CD8-positive, alpha-beta memory T cell (primary cell): ENCODE measurements at regions not wholly inside any gene's neighbourhood (a gene's known extent, or its start where the extent isn't known, plus 50 kb on each side); places are given as distances from the start of the nearest gene placed in this dataset.

Source experiments
- CTCF ChIA-PET: fragments of 350-600 bp; sonication (Branson Sonifier 250); formaldehyde crosslinking; loops from one replicate; lab custom pipeline; 2021; ENCODE audit warnings: antibody characterized with exemption; lab: Charles Lee
- POLR2A ChIA-PET: fragments of 350-600 bp; sonication (Branson Sonifier 250); formaldehyde crosslinking; loops from one replicate; lab custom pipeline; 2021; ENCODE audit warnings: antibody characterized with exemption; lab: Charles Lee
- DNase-seq, 5 donors: peaks; one replicate each; pipeline versions ENCODE4 v3.0.0 to v3.0.0-alpha.2; 2020 to 2022; ENCODE audit warnings: mixed read lengths in 1 of 5
- H3K27ac ChIP-seq: one replicate; pipeline ENCODE4 v1.7.0; 2013; ENCODE audit warnings: low read depth, mild to moderate bottlenecking, low read length, moderate library complexity
- H3K27me3 ChIP-seq: 2 replicates; pipeline ENCODE4 v1.7.0; 2013; ENCODE audit warnings: low read length, mild to moderate bottlenecking; ENCODE audit not compliant: insufficient read depth, poor library complexity, severe bottlenecking
- H3K36me3 ChIP-seq: 2 replicates; pipeline ENCODE4 v1.7.0; 2013; ENCODE audit warnings: mild to moderate bottlenecking, low read length, moderate library complexity; ENCODE audit not compliant: insufficient read depth
- H3K4me1 ChIP-seq: 2 replicates; pipeline ENCODE4 v1.7.0; 2013; ENCODE audit warnings: mild to moderate bottlenecking, low read length, moderate library complexity; ENCODE audit not compliant: insufficient read depth
- H3K4me3 ChIP-seq: 2 replicates; pipeline ENCODE4 v1.7.0; 2013; ENCODE audit warnings: mild to moderate bottlenecking, low read length
- H3K9me3 ChIP-seq: 2 replicates; pipeline ENCODE4 v1.7.0; 2013; ENCODE audit warnings: mild to moderate bottlenecking, low read length
- H3K27ac Mint-ChIP-seq, 8 donors: one replicate each; pipeline ENCODE4 v1.8.0; 2020 to 2021; ENCODE audit warnings: mixed read lengths in 8 of 8, mild to moderate bottlenecking in 6 of 8, inconsistent platforms in 3 of 8, moderate library complexity in 3 of 8
- H3K27me3 Mint-ChIP-seq, 2 donors: one replicate each; pipeline ENCODE4 v1.8.0; 2020 to 2021; ENCODE audit warnings: mixed read lengths in 2 of 2, mild to moderate bottlenecking in 1 of 2, moderate library complexity in 1 of 2
- H3K36me3 Mint-ChIP-seq, 3 donors: one replicate each; pipeline ENCODE4 v1.8.0; 2020 to 2021; ENCODE audit warnings: mixed read lengths in 3 of 3, inconsistent platforms in 1 of 3, mild to moderate bottlenecking in 1 of 3
- H3K4me1 Mint-ChIP-seq, 3 donors: one replicate each; pipeline ENCODE4 v1.8.0; 2020 to 2021; ENCODE audit warnings: mixed read lengths in 3 of 3, inconsistent platforms in 1 of 3, mild to moderate bottlenecking in 1 of 3
- H3K4me3 Mint-ChIP-seq, 7 donors: one replicate each; pipeline ENCODE4 v1.8.0; 2020 to 2021; ENCODE audit warnings: mixed read lengths in 7 of 7, mild to moderate bottlenecking in 6 of 7, moderate library complexity in 4 of 7, inconsistent platforms in 2 of 7
- H3K9me3 Mint-ChIP-seq, 5 donors: one replicate each; pipeline ENCODE4 v1.8.0; 2020 to 2022; ENCODE audit warnings: mixed read lengths in 5 of 5, mild to moderate bottlenecking in 3 of 5, moderate library complexity in 2 of 5, inconsistent platforms in 1 of 5

- Mint-ChIP-seq H3K36me3 (peaks cover 0 to 12% (median 0%) of the 10 kb centered on the region in 3 donors), H3K4me1 (peaks cover 7 to 14% (median 14%) of the 10 kb centered on the region in 3 donors), H3K4me3 (no peak overlapping the region), H3K27me3 (peaks cover 0 to 3% of the 10 kb centered on the region in 2 donors), H3K9me3 (peaks cover 0 to 4% (median 0%) of the 10 kb centered on the region in 5 donors), H3K27ac (peak overlapping the region in 2 of 8 donors; percentile 28 to 84)
- CTCF ChIA-PET, result no interaction called here
- POLR2A ChIA-PET, result no interaction called here
- H3K4me3 ChIP-seq, result no peak overlapping the region
- H3K36me3 ChIP-seq, result no peaks in the 10 kb centered on the region
- H3K27me3 ChIP-seq, result no peaks in the 10 kb centered on the region
- no peaks in the 10 kb centered on the region for H3K4me1 ChIP-seq
- no peak for DNase-seq
- no peaks in the 10 kb centered on the region for H3K9me3 ChIP-seq
- no peak overlapping the region for H3K27ac ChIP-seq
These were observed 110.7 kb upstream of the SPRY2 start for GRCh38 chr13:80451641-80452040.

GRCh38 chr13:80450386-80450785, 109.5 kb upstream of the SPRY2 start:
- Histone ChIP-seq H3K36me3 (no peaks in the 10 kb centered on the region), H3K27ac (no peak overlapping the region), H3K4me1 (no peaks in the 10 kb centered on the region), H3K9me3 (no peaks in the 10 kb centered on the region), H3K27me3 (no peaks in the 10 kb centered on the region), H3K4me3 (no peak overlapping the region)
- peaks cover 0 to 7% (median 0%) of the 10 kb centered on the region in 3 donors for H3K36me3 Mint-ChIP-seq
- DNase-seq, result no peak
- H3K4me1 Mint-ChIP-seq, result peaks cover 7 to 14% (median 14%) of the 10 kb centered on the region in 3 donors
- H3K27ac Mint-ChIP-seq, result peak overlapping the region in 1 of 8 donors; percentile 20
- H3K4me3 Mint-ChIP-seq, result no peak overlapping the region
- H3K9me3 Mint-ChIP-seq, result peaks cover 0 to 4% (median 0%) of the 10 kb centered on the region in 5 donors
- ChIA-PET POLR2A (no interaction called here), CTCF (no interaction called here)
- H3K27me3 Mint-ChIP-seq, result peaks cover 0 to 3% of the 10 kb centered on the region in 2 donors

DNA sequence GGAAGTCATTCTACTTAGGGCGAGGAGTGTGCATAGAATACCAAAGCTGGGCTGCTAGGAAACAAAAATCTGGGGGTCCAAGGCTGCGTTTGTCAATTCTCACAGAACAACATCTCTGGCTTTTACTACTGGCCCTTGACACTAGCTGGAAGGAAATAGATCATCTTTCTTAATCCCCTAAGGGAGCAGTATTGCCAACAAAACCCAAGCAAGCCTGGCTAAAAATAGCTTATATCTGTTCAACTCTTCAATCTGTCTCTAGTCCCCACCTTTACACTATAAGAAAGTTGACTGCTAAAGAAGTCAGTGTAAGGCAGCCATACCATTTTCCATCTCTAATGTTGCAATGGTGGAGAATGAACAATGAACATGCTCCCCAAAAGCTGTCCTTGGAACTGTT, 107.8 kb upstream of the SPRY2 start:
- Mint-ChIP-seq H3K9me3 (peaks cover 0 to 4% (median 0%) of the 10 kb centered on the region in 5 donors), H3K4me1 (peaks cover 9 to 18% (median 18%) of the 10 kb centered on the region in 3 donors), H3K27me3 (peaks cover 0 to 3% of the 10 kb centered on the region in 2 donors), H3K27ac (no peak overlapping the region), H3K4me3 (no peak overlapping the region), H3K36me3 (peaks cover 0 to 7% (median 0%) of the 10 kb centered on the region in 3 donors)
- no peaks in the 10 kb centered on the region for H3K4me1 ChIP-seq
- H3K27me3 ChIP-seq, result no peaks in the 10 kb centered on the region
- CTCF ChIA-PET, result no interaction called here
- DNase-seq, result no peak
- no peak overlapping the region for H3K27ac ChIP-seq
- no peaks in the 10 kb centered on the region for H3K36me3 ChIP-seq
- H3K4me3 ChIP-seq, result no peak overlapping the region
- H3K9me3 ChIP-seq, result no peaks in the 10 kb centered on the region
- POLR2A ChIA-PET, result no interaction called here

DNA sequence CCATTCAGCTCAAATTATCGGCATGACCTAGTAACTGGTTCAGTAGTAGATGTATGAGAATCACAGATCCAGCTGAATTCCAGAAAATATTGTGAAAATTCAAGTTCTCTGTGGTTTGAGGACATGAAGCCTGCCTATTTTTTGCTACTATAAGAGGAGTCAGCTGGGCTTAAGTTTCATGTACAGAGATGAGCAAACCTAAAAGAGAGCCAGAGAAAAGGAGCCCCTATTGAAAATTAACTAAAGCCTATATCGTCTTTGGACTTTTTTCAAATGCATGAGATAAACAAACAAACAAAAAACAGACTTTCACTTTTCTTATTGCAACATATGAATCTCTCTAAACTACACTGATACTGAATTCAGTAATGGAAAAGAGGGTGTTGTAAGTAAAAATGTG, 106.8 kb upstream of the SPRY2 start:
- Histone ChIP-seq H3K27ac (no peak overlapping the region), H3K4me3 (no peak overlapping the region), H3K36me3 (no peaks in the 10 kb centered on the region), H3K9me3 (no peaks in the 10 kb centered on the region), H3K27me3 (no peaks in the 10 kb centered on the region), H3K4me1 (no peaks in the 10 kb centered on the region)
- Mint-ChIP-seq H3K4me1 (peaks cover 9 to 19% (median 17%) of the 10 kb centered on the region in 3 donors), H3K36me3 (peaks cover 0 to 7% (median 0%) of the 10 kb centered on the region in 3 donors), H3K4me3 (no peak overlapping the region), H3K9me3 (peaks cover 0 to 9% (median 0%) of the 10 kb centered on the region in 5 donors), H3K27ac (no peak overlapping the region), H3K27me3 (peaks cover 0 to 3% of the 10 kb centered on the region in 2 donors)
- no peak for DNase-seq
- CTCF ChIA-PET, result no interaction called here
- POLR2A ChIA-PET, result no interaction called here

- Mint-ChIP-seq H3K9me3 (peaks cover 0 to 5% (median 0%) of the 10 kb centered on the region in 5 donors), H3K27ac (peak overlapping the region in 1 of 8 donors; percentile 73), H3K4me1 (peaks cover 3 to 12% (median 12%) of the 10 kb centered on the region in 3 donors), H3K27me3 (no peaks in the 10 kb centered on the region), H3K36me3 (peaks cover 0 to 2% (median 0%) of the 10 kb centered on the region in 3 donors), H3K4me3 (peak overlapping the region in 1 of 7 donors; percentile 44)
- ChIA-PET POLR2A (no interaction called here), CTCF (no interaction called here)
- Histone ChIP-seq H3K36me3 (no peaks in the 10 kb centered on the region), H3K27me3 (no peaks in the 10 kb centered on the region), H3K4me3 (no peak overlapping the region), H3K9me3 (no peaks in the 10 kb centered on the region), H3K27ac (no peak overlapping the region), H3K4me1 (no peaks in the 10 kb centered on the region)
- DNase-seq, result no peak
These were observed 103.5 kb upstream of the SPRY2 start for GRCh38 chr13:80444240-80445015.

DNA sequence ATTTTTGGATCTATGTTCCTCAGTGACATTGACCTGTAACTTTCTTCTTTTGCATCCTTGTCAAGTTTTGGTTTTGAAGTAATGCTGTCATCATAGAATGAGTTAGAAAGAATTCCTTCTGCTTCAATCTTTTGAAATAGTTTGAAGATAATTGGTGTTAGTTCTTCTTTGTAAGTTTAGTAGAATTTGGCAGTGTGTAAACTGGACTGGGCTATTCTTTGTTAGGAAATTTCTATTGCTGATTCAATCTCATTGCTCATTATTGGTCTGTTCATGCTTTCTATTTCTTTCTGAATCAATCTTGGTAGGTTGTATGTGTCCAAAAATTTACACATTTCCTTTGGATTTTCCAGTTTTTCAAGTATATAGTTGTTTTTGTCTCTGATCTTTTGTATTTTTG, 101.7 kb upstream of the SPRY2 start:
- H3K36me3 ChIP-seq, result no peaks in the 10 kb centered on the region
- H3K9me3 ChIP-seq, result no peaks in the 10 kb centered on the region
- no peak overlapping the region for H3K27ac ChIP-seq
- no peak for DNase-seq
- H3K9me3 Mint-ChIP-seq, result peaks cover 0 to 5% (median 0%) of the 10 kb centered on the region in 5 donors
- ChIA-PET POLR2A (no interaction called here), CTCF (no interaction called here)
- no peaks in the 10 kb centered on the region for H3K27me3 ChIP-seq
- H3K4me1 ChIP-seq, result no peaks in the 10 kb centered on the region
- no peak overlapping the region for H3K4me3 ChIP-seq
- no peaks in the 10 kb centered on the region for H3K27me3 Mint-ChIP-seq
- no peaks in the 10 kb centered on the region for H3K36me3 Mint-ChIP-seq
- H3K27ac Mint-ChIP-seq, result no peak overlapping the region
- peaks cover 3 to 12% (median 9%) of the 10 kb centered on the region in 3 donors for H3K4me1 Mint-ChIP-seq
- no peak overlapping the region for H3K4me3 Mint-ChIP-seq

- Mint-ChIP-seq H3K27me3 (no peaks in the 10 kb centered on the region), H3K36me3 (no peaks in the 10 kb centered on the region), H3K9me3 (peaks cover 0 to 5% (median 0%) of the 10 kb centered on the region in 5 donors), H3K4me1 (peaks cover 3 to 12% (median 9%) of the 10 kb centered on the region in 3 donors), H3K27ac (no peak overlapping the region), H3K4me3 (no peak overlapping the region)
- H3K4me1 ChIP-seq, result no peaks in the 10 kb centered on the region
- DNase-seq, result no peak
- CTCF ChIA-PET, result no interaction called here
- H3K36me3 ChIP-seq, result no peaks in the 10 kb centered on the region
- no peaks in the 10 kb centered on the region for H3K9me3 ChIP-seq
- H3K27me3 ChIP-seq, result no peaks in the 10 kb centered on the region
- no peak overlapping the region for H3K4me3 ChIP-seq
- H3K27ac ChIP-seq, result no peak overlapping the region
- POLR2A ChIA-PET, result no interaction called here
These were observed 101.0 kb upstream of the SPRY2 start for GRCh38 chr13:80441968-80442367.

- peaks cover 0 to 5% (median 0%) of the 10 kb centered on the region in 5 donors for H3K9me3 Mint-ChIP-seq
- ChIA-PET POLR2A (no interaction called here), CTCF (no interaction called here)
- no peaks in the 10 kb centered on the region for H3K9me3 ChIP-seq
- H3K27ac ChIP-seq, result no peak overlapping the region
- no peaks in the 10 kb centered on the region for H3K36me3 Mint-ChIP-seq
- no peak overlapping the region for H3K4me3 Mint-ChIP-seq
- no peaks in the 10 kb centered on the region for H3K27me3 Mint-ChIP-seq
- H3K27me3 ChIP-seq, result no peaks in the 10 kb centered on the region
- no peaks in the 10 kb centered on the region for H3K4me1 Mint-ChIP-seq
- H3K4me1 ChIP-seq, result no peaks in the 10 kb centered on the region
- DNase-seq, result no peak
- peak overlapping the region in 1 of 8 donors; percentile 16 for H3K27ac Mint-ChIP-seq
- no peaks in the 10 kb centered on the region for H3K36me3 ChIP-seq
- H3K4me3 ChIP-seq, result no peak overlapping the region
These were observed 97.6 kb upstream of the SPRY2 start for GRCh38 chr13:80438521-80438920.
